GM19043 (cell line): ENCODE measurements at regions not wholly inside any gene's neighbourhood (a gene's known extent, or its start where the extent isn't known, plus 50 kb on each side); places are given as distances from the start of the nearest gene placed in this dataset.

Source experiments
- ATAC-seq: cut with Tn5 transposase; IDR thresholded peaks from one replicate; pipeline ENCODE4 v1.9.1; 2021; ENCODE audit warnings: low read depth; ENCODE audit not compliant: unreplicated experiment

DNA sequence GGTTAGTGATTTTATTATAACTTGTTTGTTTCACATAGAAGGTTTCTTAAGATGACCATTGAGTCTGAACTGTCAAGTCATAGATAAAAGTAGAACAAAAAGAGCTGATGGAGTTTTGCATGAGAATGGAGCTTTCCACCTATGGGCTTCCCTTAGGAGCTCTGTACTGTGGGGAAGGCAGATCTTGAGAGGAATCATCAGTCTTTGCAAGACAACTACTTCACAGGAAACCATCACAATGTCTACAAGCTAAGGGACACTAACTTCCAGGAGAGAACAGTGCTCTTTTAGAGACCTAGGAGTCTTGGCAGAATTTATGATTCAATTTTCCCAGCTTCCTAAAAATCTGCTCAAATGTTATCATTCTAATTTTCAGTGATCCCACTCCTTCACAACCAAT lies 78.2 kb downstream of the FBXO5 start:
- ATAC-seq = no peak

GRCh38 chr6:152905551-152906299 lies 77.1 kb downstream of the FBXO5 start:
- no peak for ATAC-seq

DNA sequence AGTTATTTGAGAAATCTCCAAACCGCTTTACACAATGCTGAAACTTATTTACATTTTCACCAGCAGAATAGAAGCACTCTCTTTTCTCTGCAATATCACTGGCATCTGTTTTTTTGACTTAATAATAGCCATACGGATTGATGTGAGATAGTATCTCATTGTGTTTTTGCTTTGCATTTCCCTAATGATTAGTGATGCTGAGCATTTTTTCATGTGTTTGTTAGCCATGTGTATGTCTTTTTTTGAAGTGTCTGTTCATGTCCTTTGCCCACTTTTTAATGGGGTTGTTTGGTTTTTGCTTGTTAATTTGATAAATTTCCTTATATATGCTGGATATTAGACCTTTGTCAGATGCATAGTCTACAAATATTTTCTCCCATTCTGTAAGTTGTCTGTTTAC lies 73.6 kb downstream of the FBXO5 start:
- ATAC-seq = no peak

DNA sequence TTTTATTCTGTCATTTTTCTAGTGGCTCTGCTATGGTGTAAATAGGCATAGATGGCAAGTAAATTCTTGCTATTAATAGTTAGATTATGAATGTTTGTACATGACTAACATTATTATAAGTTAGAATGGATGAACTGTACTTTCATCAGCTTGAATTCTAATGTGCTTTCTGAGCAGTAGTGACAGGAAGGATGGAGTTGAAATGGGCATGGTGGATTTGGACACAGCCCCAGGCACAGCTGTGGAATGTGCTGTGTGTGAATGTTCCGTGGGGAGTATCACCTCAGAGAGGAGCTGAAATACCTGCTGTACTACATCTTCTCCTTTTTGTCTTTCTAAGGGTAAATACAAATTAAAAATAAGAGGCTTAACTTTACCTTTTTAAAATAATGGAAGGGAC lies 66.8 kb downstream of the FBXO5 start:
- no peak for ATAC-seq

DNA sequence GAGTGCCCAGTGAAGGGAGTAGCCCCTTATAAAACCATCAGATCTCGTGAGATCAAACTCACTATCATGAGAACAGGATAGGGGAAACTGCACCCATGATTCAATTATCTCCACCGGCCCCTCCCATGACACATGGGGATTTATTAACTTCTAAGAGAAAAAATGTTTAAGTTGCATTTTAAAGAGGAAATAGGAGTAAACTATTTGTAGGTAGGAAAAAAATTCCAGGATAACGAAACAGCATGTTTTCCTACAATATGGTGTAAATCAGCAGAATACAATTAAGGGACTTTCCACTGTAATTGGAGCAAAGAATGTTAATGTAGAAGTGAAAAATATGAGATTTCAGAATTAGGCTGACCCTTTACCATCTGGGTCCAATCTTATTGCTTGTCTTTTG lies 63.9 kb downstream of the FBXO5 start:
- no peak for ATAC-seq

- no peak for ATAC-seq
These were observed 62.8 kb downstream of the FBXO5 start for GRCh38 chr6:152920016-152920415.
